Right lobe of liver (tissue), 4 donors: ENCODE measurements at regions not wholly inside any gene's neighbourhood (a gene's known extent, or its start where the extent isn't known, plus 50 kb on each side); places are given as distances from the start of the nearest gene placed in this dataset.

Source experiments
- CTCF ChIP-seq, 4 donors: fragments of 200-600 bp in 3 of 4; fragments of 450-650 bp in 1 of 4; IDR thresholded peaks; one replicate each; pipeline versions ENCODE4 v1.5.1 to v1.8.0; 2016 to 2022; ENCODE audit warnings: antibody characterized with exemption in 4 of 4, mild to moderate bottlenecking in 2 of 4
- POLR2A ChIP-seq: fragments of 450-650 bp; IDR thresholded peaks from one replicate; pipeline ENCODE4 v1.6.1; 2017; ENCODE audit warnings: antibody characterized with exemption, mild to moderate bottlenecking
- donor health status: DM: no; HTN: no; CAD: no.
- donor health status: DM: no; HTN: no; CAD: no.
- donor health status: DM: no; HTN: yes; CAD: no.

- TF ChIP-seq POLR2A (no peak), CTCF (IDR thresholded peaks at IDR 0.05) (no peak)
Measured at GRCh38 chr18:51789871-51790270, 550.1 kb upstream of the DCC start.
